ENCODE measurements at regions not wholly inside any gene's neighbourhood (a gene's known extent, or its start where the extent isn't known, plus 50 kb on each side); places are given as distances from the start of the nearest gene placed in this dataset.

GRCh38 chr7:46396481-46396880 is 475.4 kb upstream of the IGFBP3 start:
- no peak for DNase-seq

- no peak for DNase-seq
Measured at GRCh38 chr7:46393142-46393541, 472.1 kb upstream of the IGFBP3 start.

GRCh38 chr7:46391231-46392201 is 470.4 kb upstream of the IGFBP3 start:
- no peak for DNase-seq

- no peak for DNase-seq
Measured at GRCh38 chr7:46390042-46390441, 469.0 kb upstream of the IGFBP3 start.

GRCh38 chr7:46389146-46389545 is 468.1 kb upstream of the IGFBP3 start:
- DNase-seq, result no peak

- no peak for DNase-seq
Measured at GRCh38 chr7:46387646-46388045, 466.6 kb upstream of the IGFBP3 start.

GRCh38 chr7:46386428-46387399 is 465.6 kb upstream of the IGFBP3 start:
- no peak for DNase-seq

GRCh38 chr7:46385662-46386309 is 464.7 kb upstream of the IGFBP3 start:
- DNase-seq, result no peak

GRCh38 chr7:46383605-46384004 is 462.5 kb upstream of the IGFBP3 start:
- no peak for DNase-seq

- no peak for DNase-seq
Measured at GRCh38 chr7:46369933-46370654, 449.0 kb upstream of the IGFBP3 start.

- DNase-seq, result no peak
Measured at GRCh38 chr7:46368871-46369270, 447.8 kb upstream of the IGFBP3 start.

GRCh38 chr7:46366526-46366925 is 445.5 kb upstream of the IGFBP3 start:
- no peak for DNase-seq

GRCh38 chr7:46363688-46364087 is 442.6 kb upstream of the IGFBP3 start:
- DNase-seq, result no peak

GRCh38 chr7:46360811-46361210 is 439.7 kb upstream of the IGFBP3 start:
- no peak for DNase-seq

- DNase-seq, result no peak
Measured at GRCh38 chr7:46360296-46360695, 439.2 kb upstream of the IGFBP3 start.

GRCh38 chr7:46357851-46358250 is 436.8 kb upstream of the IGFBP3 start:
- no peak for DNase-seq

GRCh38 chr7:46357290-46357689 is 436.2 kb upstream of the IGFBP3 start:
- DNase-seq, result no peak

- no peak for DNase-seq
Measured at GRCh38 chr7:46356371-46356770, 435.3 kb upstream of the IGFBP3 start.

GRCh38 chr7:46355331-46355730 is 434.3 kb upstream of the IGFBP3 start:
- DNase-seq, result no peak

GRCh38 chr7:46352004-46352954 is 431.2 kb upstream of the IGFBP3 start:
- peak; percentile 17 to 31 for DNase-seq

GRCh38 chr7:46349490-46349889 is 428.4 kb upstream of the IGFBP3 start:
- no peak for DNase-seq

Measured in activated T-cell treated with anti-CD3 and anti-CD28 coated beads, Interleukin-2, amount 50 U/mL, for 48 hours (primary cell).